GM06990 (cell line): ENCODE measurements at regions not wholly inside any gene's neighbourhood (a gene's known extent, or its start where the extent isn't known, plus 50 kb on each side); places are given as distances from the start of the nearest gene placed in this dataset.

Experiments used
- DNase-seq: peaks from one replicate; pipeline ENCODE4 v3.0.0-alpha.2; 2011; ENCODE audit not compliant: insufficient read length; ENCODE audit errors: extremely low read depth
- H3K27me3 ChIP-seq: replicated peaks from 2 replicates; pipeline ENCODE4 v1.6.0; 2011; ENCODE audit warnings: low read length; ENCODE audit not compliant: control insufficient read depth, insufficient read depth
- H3K36me3 ChIP-seq: 2 replicates; pipeline ENCODE4 v1.5.1; 2011; ENCODE audit warnings: low read length; ENCODE audit not compliant: control insufficient read depth, insufficient read depth
- H3K4me3 ChIP-seq: replicated peaks from 2 replicates; pipeline ENCODE4 v1.5.1; 2011; ENCODE audit warnings: low read depth, mild to moderate bottlenecking, control low read depth, low read length
- TF ChIP-seq, protein P1 (sequence below): IDR thresholded peaks from 2 replicates; pipeline ENCODE4 v1.5.1; 2011; ENCODE audit warnings: low read length, control low read depth, mild to moderate bottlenecking, inconsistent platforms; ENCODE audit not compliant: insufficient read depth, poor library complexity, severe bottlenecking

DNA sequence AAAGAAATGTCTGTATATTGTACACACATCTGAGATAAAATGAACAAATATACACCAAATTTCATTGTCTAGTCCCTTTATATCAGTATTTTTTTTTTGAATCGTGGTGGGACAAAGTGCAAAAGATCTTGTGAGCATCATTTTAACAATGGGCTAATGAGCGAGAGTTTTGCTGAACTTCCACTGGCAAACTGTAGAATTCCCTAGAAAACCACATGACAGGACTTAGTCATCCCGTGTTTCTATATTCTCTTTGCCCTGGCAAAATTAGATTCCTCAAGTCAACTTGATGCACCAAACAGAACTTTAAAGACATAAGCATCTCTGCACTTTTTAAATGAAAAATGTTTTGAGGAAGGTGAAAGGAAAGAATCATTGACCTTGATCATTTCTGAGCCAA is 488.2 kb upstream of the PTBP2 start:
- H3K36me3 ChIP-seq: no peaks in the 10 kb centered on the region
- no peaks in the 10 kb centered on the region for H3K27me3 ChIP-seq
- TF ChIP-seq, protein P1, sequence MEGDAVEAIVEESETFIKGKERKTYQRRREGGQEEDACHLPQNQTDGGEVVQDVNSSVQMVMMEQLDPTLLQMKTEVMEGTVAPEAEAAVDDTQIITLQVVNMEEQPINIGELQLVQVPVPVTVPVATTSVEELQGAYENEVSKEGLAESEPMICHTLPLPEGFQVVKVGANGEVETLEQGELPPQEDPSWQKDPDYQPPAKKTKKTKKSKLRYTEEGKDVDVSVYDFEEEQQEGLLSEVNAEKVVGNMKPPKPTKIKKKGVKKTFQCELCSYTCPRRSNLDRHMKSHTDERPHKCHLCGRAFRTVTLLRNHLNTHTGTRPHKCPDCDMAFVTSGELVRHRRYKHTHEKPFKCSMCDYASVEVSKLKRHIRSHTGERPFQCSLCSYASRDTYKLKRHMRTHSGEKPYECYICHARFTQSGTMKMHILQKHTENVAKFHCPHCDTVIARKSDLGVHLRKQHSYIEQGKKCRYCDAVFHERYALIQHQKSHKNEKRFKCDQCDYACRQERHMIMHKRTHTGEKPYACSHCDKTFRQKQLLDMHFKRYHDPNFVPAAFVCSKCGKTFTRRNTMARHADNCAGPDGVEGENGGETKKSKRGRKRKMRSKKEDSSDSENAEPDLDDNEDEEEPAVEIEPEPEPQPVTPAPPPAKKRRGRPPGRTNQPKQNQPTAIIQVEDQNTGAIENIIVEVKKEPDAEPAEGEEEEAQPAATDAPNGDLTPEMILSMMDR: no peak
- no peak overlapping the region for H3K4me3 ChIP-seq
- no peak for DNase-seq

GRCh38 chr1:96234299-96234698 is 487.3 kb upstream of the PTBP2 start:
- TF ChIP-seq, protein P1: no peak
- Histone ChIP-seq H3K36me3 (no peaks in the 10 kb centered on the region), H3K27me3 (no peaks in the 10 kb centered on the region), H3K4me3 (no peak overlapping the region)
- no peak for DNase-seq

GRCh38 chr1:96236156-96236739 is 485.3 kb upstream of the PTBP2 start:
- no peak for DNase-seq
- Histone ChIP-seq H3K4me3 (no peak overlapping the region), H3K27me3 (no peaks in the 10 kb centered on the region), H3K36me3 (no peaks in the 10 kb centered on the region)
- TF ChIP-seq, protein P1: peak; percentile 38

DNA sequence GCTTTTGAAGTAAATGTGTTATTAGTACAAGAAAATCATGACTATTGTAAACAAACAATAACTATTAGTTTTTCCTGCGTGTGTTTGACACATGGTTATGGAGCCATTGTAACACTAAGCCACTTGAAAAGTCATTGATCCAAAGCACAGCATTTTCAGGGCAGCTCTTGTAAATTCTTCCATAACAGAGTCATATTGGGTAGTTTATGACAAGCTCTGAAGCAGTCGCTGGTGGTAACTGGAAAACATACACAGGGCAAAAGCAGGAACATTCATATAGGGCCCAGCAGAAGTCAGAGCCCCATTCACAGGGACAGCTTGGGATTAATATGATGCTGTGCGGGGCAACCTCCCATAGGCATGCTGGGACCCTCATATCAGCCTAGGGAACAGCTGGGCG is 483.2 kb upstream of the PTBP2 start:
- Histone ChIP-seq H3K4me3 (no peak overlapping the region), H3K27me3 (no peaks in the 10 kb centered on the region), H3K36me3 (no peaks in the 10 kb centered on the region)
- DNase-seq: no peak
- TF ChIP-seq, protein P1: no peak

DNA sequence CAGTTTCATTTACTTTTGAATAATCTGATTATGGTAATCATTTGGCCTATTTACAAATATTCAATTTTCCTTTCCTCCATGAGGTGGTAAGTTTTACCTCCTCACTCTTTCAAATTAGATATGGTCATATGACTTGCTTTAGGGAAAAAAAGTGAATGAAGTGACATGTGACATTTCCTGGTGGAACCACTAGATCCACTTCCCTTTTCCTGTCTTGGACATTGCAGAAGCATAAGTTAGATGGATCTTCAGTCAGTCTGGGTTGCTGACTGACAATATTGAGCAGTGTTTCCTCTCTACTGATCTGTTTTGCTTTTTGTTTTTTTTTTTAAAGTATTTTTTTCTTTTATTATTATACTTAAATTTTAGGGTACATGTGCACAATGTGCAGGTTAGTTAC is 481.1 kb upstream of the PTBP2 start:
- no peak for DNase-seq
- TF ChIP-seq, protein P1: no peak
- Histone ChIP-seq H3K36me3 (no peaks in the 10 kb centered on the region), H3K4me3 (no peak overlapping the region), H3K27me3 (no peaks in the 10 kb centered on the region)

DNA sequence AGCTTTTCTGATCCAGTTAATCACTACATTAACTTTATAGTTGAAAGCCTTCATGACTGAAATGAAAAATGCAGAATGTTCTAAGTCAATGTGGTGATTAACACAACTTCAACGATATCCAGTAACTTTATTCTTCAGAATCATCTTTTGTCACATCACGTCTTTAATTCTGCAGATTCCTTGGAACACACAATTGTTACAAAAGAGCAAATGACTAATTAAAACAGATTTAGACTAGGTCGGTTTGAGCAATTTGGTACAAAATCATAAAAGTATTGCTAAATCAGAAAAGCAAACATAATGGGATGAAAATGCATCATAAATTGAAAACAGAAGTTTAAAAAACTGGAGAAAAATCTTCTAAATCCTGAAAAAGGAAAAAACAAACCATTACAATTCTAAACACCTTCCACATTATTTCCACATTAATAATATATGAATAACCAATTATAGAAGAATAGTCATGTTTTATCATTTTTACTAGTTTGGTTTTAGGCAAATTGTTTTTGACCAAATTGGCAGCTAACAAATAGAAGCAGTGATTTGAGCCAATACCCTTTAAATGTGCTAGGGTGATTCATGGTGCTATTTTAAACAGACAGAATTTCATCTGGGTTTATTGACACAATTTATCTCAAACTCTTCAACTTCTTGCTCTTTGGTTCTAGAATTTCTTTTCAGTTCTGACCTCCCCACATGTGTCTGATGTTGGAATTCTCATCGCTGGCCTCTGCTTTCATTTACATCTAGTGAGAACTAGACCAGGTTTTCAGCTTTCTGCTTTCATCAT is 468.1 kb upstream of the PTBP2 start:
- TF ChIP-seq, protein P1: no peak
- no peak for DNase-seq

More for the DNA sequence above, 468.1 kb upstream of the PTBP2 start:
- no peaks in the 10 kb centered on the region for H3K27me3 ChIP-seq
- no peak overlapping the region for H3K4me3 ChIP-seq
- no peaks in the 10 kb centered on the region for H3K36me3 ChIP-seq
